GM12865 (cell line): ENCODE measurements at regions not wholly inside any gene's neighbourhood (a gene's known extent, or its start where the extent isn't known, plus 50 kb on each side); places are given as distances from the start of the nearest gene placed in this dataset.

ENCODE experiments used
- DNase-seq: peaks from one replicate; pipeline ENCODE4 v3.0.0; 2010; ENCODE audit warnings: low read depth
- H3K4me3 ChIP-seq: 2 replicates; pipeline ENCODE4 v1.5.1; 2011; ENCODE audit warnings: mild to moderate bottlenecking, low read depth, low read length, control low read depth
- TF ChIP-seq, protein P1 (sequence below): IDR thresholded peaks from 2 replicates; pipeline ENCODE4 v1.5.1; 2011; ENCODE audit warnings: low read length, control low read depth, low read depth, inconsistent platforms; ENCODE audit not compliant: insufficient read depth; ENCODE audit errors: missing control alignments

- H3K4me3 ChIP-seq = no peak overlapping the region
- no peak for DNase-seq
- TF ChIP-seq, protein P1, sequence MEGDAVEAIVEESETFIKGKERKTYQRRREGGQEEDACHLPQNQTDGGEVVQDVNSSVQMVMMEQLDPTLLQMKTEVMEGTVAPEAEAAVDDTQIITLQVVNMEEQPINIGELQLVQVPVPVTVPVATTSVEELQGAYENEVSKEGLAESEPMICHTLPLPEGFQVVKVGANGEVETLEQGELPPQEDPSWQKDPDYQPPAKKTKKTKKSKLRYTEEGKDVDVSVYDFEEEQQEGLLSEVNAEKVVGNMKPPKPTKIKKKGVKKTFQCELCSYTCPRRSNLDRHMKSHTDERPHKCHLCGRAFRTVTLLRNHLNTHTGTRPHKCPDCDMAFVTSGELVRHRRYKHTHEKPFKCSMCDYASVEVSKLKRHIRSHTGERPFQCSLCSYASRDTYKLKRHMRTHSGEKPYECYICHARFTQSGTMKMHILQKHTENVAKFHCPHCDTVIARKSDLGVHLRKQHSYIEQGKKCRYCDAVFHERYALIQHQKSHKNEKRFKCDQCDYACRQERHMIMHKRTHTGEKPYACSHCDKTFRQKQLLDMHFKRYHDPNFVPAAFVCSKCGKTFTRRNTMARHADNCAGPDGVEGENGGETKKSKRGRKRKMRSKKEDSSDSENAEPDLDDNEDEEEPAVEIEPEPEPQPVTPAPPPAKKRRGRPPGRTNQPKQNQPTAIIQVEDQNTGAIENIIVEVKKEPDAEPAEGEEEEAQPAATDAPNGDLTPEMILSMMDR = no peak
Observed at GRCh38 chr5:158273035-158273434, 414.1 kb upstream of the CLINT1 start.

DNA sequence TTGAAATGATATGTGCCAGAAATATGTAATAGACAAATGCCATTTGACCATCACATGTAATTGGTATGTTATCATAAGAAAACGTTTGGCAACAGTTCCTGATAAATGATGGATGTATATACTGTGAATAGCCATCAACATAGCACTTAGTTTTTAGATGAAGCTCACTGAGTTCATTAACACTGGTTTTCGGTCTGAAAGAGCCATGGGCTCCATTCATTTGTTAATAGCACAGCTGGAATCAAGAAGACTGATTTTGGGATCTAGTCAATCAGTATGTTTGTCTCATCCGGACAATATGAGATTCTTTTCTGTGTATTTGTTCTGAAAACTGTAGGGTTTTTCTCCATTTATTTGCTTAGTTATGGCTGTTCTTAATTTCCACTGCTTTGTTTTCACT lies 413.5 kb upstream of the CLINT1 start:
- no peak for DNase-seq
- H3K4me3 ChIP-seq = no peak overlapping the region
- TF ChIP-seq, protein P1 = no peak

GRCh38 chr5:158270996-158271554 lies 412.1 kb upstream of the CLINT1 start:
- DNase-seq = no peak
- TF ChIP-seq, protein P1 = no peak
- H3K4me3 ChIP-seq = no peak overlapping the region

- TF ChIP-seq, protein P1 = no peak
- H3K4me3 ChIP-seq = no peak overlapping the region
- no peak for DNase-seq
Observed at GRCh38 chr5:158268286-158268685, 409.3 kb upstream of the CLINT1 start.

GRCh38 chr5:158267228-158267627 lies 408.3 kb upstream of the CLINT1 start:
- H3K4me3 ChIP-seq = no peak overlapping the region
- no peak for DNase-seq
- TF ChIP-seq, protein P1 = no peak

DNA sequence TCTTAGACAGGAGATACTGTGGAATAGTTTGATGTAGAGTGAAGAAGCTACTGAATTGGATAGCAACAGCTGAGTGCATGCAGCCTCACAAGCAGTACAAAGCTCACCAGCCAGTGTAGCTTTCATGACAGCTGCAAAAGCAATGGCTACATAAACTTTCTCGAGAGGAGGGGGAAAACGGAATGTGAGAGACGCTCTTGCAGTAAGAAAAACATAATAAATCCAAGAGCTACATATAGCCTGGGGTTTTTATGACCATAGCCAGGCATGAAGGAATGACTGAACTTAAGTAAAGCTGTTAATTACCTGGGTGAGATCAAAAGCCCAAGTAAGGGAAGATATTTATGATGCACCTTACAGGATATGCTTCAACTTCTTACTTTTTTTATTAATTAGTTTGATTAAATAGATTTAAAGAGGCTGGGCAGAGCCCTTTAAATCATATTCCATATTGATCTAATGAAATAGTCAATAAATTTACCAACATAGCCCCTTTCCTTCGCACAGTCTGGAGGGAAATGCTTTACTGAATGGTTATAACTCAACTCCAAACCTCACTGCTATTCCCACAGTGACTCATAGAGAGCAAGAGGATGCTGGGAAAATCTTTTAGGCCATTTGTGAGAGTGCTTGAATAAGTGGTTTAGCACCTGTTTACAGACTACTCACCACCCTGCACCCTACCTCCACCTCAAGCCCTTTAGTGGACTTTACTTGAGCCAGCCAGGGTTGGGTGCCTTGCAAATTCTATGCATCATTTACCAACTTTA lies 407.2 kb upstream of the CLINT1 start:
- TF ChIP-seq, protein P1 = no peak
- DNase-seq = no peak
- no peak overlapping the region for H3K4me3 ChIP-seq
